ENCODE measurements at regions not wholly inside any gene's neighbourhood (a gene's known extent, or its start where the extent isn't known, plus 50 kb on each side); places are given as distances from the start of the nearest gene placed in this dataset.

DNA sequence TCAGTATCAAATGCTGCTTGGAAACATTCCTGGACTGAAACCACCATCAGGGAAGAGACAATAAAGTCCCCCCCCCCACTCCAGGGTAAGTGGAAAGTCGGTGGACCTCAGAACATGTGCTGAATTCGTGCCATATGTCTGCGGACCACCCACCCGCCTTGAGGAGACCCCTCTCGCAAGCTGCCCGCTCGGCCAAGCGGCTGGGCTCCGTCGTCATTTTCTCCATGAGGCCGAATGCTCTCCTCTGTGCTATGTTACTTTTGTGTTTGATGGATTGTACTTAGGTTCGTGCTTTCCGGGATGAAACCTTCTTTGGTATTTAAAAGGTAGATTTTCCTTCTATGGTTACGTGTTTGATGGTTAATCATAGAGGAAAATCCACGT, 136.2 kb upstream of the RTL1 start:
- TF ChIP-seq POLR2A (IDR thresholded peaks at IDR 0.05; ENCODE audit: low read depth) (no peak), CTCF (IDR thresholded peaks at IDR 0.05) (no peak), POLR2AphosphoS5 (IDR thresholded peaks at IDR 0.05) (no peak)
